T follicular helper cell (primary cell): ENCODE measurements at regions not wholly inside any gene's neighbourhood (a gene's known extent, or its start where the extent isn't known, plus 50 kb on each side); places are given as distances from the start of the nearest gene placed in this dataset.

ENCODE experiments used
- DNase-seq: peaks from one replicate; pipeline ENCODE4 v3.0.0-alpha.2; 2020; ENCODE audit warnings: low read depth

- DNase-seq = no peak
Measured at GRCh38 chr1:172801771-172802322, 142.9 kb downstream of the FASLG start.

GRCh38 chr1:172809750-172810149 is 150.8 kb downstream of the FASLG start:
- DNase-seq = no peak

- DNase-seq = no peak
Measured at GRCh38 chr1:172810480-172811175, 151.7 kb downstream of the FASLG start.

GRCh38 chr1:172811694-172812093 is 152.8 kb downstream of the FASLG start:
- DNase-seq = no peak

- DNase-seq = no peak
Measured at GRCh38 chr1:172812118-172812517, 153.2 kb downstream of the FASLG start.

GRCh38 chr1:172813330-172813729 is 154.4 kb downstream of the FASLG start:
- DNase-seq = no peak

GRCh38 chr1:172814428-172814827 is 155.5 kb downstream of the FASLG start:
- no peak for DNase-seq

- DNase-seq = no peak
Measured at GRCh38 chr1:172815740-172816139, 156.8 kb downstream of the FASLG start.

GRCh38 chr1:172818841-172819527 is 160.1 kb downstream of the FASLG start:
- DNase-seq = no peak

- DNase-seq = no peak
Measured at GRCh38 chr1:172820475-172821158, 161.7 kb downstream of the FASLG start.

- no peak for DNase-seq
Measured at GRCh38 chr1:172821609-172822274, 162.8 kb downstream of the FASLG start.

- no peak for DNase-seq
Measured at GRCh38 chr1:172822886-172823285, 164.0 kb downstream of the FASLG start.

GRCh38 chr1:172823534-172823933 is 164.6 kb downstream of the FASLG start:
- no peak for DNase-seq

- DNase-seq = no peak
Measured at GRCh38 chr1:172824209-172824608, 165.3 kb downstream of the FASLG start.

- DNase-seq = no peak
Measured at GRCh38 chr1:172826096-172826741, 167.3 kb downstream of the FASLG start.

GRCh38 chr1:172827301-172827700 is 168.4 kb downstream of the FASLG start:
- no peak for DNase-seq

- DNase-seq = no peak
Measured at GRCh38 chr1:172827841-172828240, 168.9 kb downstream of the FASLG start.

- no peak for DNase-seq
Measured at GRCh38 chr1:172832006-172832725, 173.3 kb downstream of the FASLG start.

GRCh38 chr1:172833954-172834353 is 175.1 kb downstream of the FASLG start:
- DNase-seq = no peak

- no peak for DNase-seq
Measured at GRCh38 chr1:172834609-172835008, 175.7 kb downstream of the FASLG start.

GRCh38 chr1:172835834-172836233 is 176.9 kb downstream of the FASLG start:
- no peak for DNase-seq
